ENCODE measurements at regions not wholly inside any gene's neighbourhood (a gene's known extent, or its start where the extent isn't known, plus 50 kb on each side); places are given as distances from the start of the nearest gene placed in this dataset.
"Not testable (repeated sequence)": the region's sequence is repeated elsewhere in the genome, so short reads cannot be mapped to it uniquely, and the experiment has no call there.

DNA sequence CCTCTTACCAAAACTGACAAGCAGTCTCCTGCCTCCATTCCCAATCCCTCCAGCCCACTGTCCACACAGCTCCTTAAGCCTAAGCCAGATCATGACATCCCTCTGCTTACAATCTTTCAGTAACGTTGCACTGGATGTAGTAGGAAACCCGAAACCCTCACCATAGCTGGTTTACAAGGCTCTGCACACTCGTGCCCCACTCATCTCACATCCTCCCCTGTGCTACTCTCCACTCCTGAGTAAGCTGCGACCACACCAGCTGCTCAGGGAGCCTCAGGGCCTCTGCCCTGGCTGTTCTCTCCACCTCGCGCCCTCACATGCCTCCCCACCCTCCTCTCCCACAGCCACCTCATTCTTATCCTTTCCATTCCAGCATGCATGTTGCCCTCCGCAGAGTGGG is 288.9 kb downstream of the ANAPC1 start:
- DNase-seq, result not testable (repeated sequence)

DNA sequence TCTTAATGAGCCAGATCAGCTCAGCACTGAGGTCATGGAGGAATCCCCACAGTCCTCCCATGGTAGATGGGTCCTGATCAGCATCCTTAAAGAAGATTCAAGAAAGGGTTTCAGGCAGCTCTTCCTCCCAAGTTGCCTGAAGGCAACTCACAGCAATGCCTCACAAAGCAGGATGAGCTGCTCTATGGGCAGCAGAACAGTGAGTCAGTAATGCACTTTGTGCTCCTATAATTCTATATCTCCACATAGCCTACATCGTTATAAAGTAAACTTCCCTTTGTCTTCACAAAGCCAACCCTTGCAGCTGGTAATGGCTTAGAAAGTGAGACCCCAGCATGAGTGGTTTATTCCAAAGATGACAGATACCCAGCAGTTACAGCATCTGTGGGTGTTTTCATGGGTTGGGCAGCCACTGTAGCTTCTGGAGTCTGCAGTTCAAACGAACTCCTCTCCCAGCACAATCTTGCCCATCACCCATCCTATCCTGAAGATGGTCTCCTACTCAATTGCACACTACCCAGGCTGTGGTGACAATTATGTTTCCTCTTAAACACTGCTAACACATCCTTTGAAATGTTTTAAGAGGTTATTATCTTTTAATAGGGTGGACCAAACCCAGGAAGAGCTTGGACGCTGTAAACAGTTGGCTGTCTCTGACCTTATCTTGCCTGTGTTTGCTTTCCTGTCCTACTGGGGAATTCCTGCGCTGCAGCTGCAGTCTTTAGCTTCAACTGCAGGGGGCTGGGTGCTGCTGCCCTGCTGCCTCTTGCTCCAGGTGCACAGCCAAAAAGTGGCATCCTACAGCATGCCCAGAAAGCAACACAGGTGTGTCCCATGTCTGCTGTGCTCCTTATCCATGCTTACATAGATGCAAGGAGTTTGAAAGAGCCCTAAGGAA is 286.9 kb downstream of the ANAPC1 start:
- not testable (repeated sequence) for DNase-seq

DNA sequence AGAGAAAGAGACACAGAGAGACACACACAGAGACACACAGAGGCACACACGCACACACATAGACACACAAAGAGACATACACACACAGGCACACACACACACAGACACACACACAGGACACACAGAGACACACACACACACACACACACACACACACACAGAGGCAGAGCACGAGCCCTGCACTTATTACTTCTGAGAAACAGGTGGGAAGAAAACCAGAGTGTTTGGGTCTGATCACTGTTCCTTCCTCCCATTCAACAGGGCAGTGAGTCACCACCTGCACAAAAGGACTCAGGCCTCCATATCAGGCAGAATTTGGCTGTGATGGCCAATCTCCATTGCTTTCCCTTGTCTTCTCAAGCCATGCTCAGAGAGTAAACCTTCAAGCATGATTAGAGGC is 285.0 kb downstream of the ANAPC1 start:
- DNase-seq, result not testable (repeated sequence)

DNA sequence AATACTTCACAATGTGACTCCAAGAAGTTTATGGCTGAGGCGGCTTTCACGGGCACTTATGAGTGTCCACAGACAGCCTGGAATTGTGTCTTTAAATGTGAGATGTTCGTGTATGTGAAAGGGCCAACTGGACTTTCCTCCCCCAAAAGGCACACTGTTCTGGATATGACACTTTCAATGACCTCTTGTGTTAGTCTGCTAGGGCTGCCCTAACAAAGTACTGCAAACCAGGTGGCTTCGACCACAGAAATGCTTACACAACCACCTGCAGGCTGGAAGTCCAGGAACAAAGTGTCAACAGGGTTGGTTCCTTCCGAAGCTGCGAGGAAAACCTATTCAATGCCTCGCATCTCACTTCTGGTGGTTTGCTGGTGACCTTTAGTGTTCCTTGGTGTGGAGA is 281.7 kb downstream of the ANAPC1 start:
- not testable (repeated sequence) for DNase-seq

DNA sequence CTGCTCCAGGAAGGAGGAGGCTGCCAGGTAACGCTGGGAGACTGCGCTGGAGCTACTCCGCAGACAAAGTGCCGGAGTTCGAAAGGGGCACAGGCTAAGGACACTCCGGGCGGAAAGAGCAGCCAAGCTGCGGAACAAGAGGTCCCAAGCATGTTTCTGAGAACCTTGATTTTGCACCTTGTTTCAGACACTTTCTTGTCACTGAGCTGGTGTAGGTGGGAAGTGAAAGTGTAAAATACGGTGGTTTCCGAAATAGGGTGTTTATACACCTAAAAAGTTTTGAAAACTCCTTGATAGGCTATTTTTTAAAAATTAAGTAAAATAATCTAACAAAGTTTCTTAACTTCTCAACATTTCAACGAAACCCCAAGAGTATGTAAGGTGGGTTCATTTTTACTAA is 278.2 kb downstream of the ANAPC1 start:
- not testable (repeated sequence) for DNase-seq

DNA sequence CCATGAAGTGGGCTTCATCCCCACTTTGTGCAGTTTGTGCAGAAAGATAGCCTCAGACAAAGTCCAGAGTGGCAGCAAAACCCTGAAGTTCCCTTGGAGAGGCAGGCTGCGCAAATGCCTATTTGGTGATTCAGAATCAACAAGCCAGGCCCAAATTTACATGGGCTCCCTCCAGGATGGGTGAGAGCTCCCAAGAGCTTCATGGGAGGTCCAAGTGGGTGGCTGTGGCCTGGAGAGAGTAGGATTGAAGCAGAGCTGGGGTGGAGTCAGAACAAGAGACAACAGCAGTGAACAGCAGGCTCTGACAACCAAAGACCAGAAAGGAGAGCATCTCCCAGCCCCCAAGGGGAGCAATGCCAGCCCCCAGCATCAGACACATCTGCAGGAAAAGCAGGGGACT is 277.4 kb downstream of the ANAPC1 start:
- not testable (repeated sequence) for DNase-seq

DNA sequence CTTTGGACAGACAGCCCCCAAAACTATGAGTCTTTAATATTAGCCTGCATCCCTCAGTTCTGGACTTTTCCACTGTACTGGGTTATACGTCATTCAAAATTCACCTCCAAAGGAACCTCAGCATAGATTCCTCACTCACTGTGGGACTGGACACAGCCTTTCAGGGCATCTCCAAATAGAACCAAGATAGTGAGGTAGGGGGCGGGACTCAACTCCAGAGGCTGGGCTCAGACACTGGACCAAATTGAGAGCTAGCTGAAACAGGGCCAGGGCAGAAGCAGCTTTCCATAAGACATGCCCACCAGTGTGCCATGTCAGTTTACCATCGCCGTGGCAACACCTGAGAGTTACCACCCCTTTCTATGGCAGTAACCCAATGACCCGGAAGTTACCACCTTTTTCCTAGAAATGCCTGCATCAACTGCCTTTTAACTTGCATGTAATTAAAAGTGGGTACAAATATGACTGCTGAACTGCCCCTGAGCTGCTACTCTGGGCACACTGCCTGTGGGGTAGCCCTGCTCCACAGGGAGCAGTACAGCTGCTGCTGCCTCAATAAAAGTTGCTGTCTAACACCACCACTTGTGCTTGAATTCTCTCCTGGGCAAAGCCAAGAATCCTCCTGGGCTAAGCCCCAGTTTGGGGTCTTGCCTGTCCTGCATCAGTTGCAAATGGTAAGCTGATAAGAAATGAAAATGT is 274.7 kb downstream of the ANAPC1 start:
- not testable (repeated sequence) for DNase-seq

DNA sequence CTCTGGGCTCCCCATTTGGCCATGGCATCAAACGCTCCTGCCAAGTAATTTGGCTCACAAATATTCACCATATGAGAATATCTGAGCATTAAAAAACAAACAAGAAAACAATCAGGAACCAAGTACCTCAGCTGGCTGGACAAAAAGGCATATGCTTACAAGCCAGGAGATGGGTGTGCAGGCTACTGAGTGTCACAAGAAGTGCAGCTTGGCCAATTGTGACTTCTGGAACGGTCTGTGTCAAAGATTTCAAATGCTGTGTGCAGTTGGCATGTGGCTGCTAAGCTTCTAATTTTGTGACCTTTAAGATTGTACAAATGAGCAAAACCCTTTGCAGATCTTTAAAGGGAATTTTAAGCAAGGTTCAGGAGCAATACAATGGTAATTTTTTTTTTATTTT is 274.0 kb downstream of the ANAPC1 start:
- not testable (repeated sequence) for DNase-seq

DNA sequence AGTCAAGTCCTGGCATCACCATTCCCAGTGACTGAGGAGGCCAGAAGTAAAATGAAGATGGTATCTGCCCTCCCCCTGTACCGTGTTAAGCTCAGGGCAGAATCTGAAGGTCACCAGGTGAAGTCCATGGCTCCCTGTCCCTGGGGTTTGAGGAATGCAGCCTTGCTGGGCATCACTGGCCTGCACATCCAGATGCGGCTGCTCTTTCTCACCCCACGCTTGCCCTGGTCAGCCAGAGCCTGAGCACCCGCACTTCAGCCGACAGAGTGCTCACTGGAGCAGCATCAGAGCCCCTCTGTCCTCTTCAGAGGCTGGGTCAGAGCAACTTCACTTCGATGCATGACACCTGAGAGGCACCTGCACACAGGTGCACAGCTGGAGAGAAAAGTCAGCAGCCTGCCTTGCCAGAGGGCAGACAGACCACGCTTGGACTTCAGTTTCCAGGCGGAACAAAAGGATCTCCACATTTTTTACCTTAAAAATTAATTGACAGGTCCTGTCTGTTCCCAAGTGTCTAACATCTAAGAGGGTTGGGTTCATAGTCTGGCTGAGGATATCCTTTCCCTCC is 267.3 kb downstream of the ANAPC1 start:
- DNase-seq, result no peak

DNA sequence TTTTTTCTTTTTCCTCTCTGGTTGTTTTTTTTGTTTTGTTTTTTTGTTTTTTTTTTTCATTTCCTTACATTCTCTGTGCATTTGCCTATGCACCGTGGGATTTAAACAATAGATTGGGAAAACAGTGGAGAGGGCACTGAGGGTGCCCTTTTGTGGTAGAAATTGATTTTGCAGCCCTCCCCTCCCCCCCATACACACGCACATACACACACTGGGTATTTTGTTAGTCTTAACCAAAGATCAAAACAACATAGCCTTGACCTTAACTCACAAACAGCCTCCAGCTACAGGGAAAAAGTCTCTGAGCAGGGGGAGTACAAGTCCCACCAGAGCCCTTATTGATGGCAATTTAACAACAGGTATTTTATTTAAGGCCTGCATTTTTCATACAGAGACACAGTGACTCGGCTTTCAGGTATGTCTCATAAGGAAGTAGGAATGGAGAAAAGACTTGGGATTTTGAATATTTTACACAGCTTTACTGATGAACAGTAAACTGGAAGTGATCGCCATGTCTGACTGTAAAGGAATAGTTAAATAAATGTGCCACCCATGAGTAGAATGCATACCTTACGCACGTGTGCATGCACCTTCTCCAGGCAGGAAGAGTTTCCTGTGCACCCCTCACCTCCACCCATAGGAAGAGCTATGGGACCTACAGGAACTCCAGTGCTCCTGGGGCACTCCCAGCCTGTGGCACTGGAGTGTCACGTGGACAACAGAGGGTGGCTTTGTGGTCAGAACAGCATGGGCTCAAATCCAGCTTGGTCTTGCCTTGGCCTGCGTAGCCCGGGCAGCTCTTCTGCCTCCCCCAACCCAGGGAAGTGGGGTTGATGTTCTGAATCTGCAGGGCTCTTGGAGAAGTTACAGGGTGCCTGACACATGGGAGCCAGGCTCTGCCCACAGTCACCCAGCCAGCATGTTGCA is 266.4 kb downstream of the ANAPC1 start:
- peak; percentile 47 for DNase-seq

DNA sequence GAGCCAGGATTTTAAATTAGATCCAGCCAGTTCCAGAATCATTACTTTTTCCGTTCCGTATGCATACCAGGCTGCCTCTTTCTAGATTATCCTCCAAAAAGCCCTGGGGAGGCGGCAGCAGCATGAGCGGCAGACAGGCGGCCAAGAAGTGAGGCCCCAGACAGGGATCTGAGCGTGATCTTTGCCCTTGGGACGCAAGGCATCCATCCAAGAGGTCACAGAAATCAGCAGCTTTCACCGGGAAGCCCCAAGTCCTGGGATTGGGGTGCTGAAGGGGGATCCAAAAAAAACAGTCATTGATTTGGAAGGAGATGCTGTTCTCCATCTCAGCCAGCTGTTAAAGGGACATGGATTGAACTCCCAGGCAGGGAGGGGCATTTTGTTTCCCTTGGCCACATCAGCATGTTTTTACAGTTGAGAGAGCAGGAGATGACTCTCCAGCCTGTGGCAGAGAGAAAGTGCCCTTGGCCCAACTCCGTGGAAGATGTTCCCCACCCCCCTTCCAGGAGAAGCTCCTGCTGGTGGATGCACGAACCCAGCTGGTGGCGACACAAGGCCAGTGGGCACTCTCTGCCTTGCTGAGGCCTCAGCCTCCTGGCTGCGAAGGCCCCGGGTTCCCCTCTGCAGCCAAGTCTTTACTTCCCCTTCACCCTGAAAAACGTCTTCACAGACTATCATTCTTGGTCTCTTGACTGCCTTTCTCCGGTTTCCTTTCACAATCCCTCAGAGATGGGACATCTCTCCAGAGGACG is 265.6 kb downstream of the ANAPC1 start:
- peak; percentile 66 for DNase-seq

DNA sequence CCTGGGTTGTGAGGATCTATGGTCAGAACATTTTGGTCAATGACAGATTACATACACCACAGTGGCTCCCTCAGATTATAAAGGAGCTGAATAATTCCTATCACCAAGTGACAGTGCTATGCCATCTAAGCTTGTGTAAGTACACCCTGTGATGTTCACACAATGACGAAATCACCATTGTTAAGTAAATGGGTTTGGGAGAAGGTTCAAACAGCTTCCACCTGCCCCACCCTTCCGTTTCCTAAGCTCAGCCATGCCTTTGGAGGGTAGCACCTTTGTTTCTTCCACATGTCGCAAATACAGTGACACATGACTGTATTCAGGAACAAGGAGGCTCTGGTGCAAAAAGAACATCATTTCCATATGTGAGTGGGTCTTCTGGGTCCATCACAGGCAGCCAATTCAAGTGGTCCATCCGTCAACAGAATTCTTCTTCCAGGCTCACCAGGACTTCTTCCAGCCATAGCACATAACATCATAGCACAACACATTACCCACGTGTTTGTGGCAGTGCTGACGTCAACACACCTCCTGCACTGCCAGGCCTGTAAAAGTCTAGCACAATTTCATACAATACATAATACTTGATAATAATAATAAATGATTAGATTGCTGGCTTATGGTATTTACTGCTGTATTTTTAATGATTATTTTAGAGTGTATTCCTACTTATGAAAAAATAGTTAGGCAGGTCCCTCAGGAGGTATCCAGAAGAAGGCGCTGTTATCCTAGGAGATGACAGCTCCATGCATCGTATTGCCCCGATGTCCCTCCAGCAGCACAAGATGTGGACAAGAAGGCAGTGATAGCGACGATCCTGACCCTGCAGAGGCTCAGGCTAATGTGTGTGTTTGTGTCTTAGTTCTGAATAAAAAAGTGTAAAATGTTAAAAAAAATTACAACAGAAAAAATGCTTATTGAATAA is 264.8 kb downstream of the ANAPC1 start:
- DNase-seq, result no peak

DNA sequence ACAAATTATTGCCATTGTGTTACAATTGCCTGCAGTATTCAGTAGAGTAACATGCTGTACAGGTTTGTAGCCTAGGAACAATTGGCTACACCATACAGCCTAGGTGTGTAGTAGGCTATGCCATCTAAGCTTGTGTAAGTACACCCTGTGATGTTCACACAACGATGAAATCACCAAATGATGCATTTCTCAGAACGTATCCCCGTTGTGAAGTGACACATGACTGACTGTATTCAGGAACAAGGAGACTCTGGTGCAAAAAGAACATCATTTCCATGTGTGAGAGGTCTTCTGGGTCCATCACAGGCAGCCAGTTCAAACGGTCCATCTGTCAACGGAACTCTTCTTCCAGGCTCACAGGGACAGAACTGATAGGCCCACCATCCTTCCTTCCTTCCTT is 263.7 kb downstream of the ANAPC1 start:
- no peak for DNase-seq

DNA sequence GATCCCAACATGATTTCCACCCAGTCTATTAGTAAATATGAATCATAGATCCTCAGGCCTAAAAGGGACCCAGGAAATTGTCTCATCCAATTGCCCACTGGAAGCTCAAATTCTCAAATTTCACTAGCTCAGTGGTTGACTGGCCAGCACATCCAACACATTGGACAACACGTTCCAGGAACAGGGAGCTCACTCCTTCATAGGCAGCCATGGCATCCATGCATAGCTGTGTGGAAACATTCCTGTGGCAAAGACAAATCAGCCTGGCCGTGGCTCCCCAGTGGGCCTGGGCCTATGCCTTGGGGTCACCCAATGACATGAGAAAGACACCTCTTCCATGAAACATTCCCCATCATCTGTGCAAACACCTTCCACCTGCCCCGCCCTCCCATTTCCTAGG is 261.1 kb downstream of the ANAPC1 start:
- no peak for DNase-seq

DNA sequence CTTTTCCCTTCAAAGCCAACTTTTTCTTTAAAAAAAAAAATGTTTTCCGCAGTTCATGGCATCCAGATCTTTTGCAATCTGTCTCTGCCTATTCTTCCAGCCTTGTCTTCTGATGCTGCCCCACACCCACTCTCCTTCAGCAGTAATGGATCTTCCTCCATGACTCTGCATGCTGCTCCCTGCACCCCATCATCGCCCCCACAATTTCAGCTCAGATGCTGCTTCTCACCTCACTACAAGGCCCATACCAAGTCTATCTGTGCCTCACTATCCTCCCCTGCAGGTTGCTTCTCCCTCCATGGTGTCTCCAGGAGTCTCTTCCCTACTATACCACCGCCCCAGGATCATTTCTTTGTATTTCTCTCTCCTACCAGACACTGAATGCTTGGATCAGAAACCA is 260.6 kb downstream of the ANAPC1 start:
- DNase-seq, result no peak

DNA sequence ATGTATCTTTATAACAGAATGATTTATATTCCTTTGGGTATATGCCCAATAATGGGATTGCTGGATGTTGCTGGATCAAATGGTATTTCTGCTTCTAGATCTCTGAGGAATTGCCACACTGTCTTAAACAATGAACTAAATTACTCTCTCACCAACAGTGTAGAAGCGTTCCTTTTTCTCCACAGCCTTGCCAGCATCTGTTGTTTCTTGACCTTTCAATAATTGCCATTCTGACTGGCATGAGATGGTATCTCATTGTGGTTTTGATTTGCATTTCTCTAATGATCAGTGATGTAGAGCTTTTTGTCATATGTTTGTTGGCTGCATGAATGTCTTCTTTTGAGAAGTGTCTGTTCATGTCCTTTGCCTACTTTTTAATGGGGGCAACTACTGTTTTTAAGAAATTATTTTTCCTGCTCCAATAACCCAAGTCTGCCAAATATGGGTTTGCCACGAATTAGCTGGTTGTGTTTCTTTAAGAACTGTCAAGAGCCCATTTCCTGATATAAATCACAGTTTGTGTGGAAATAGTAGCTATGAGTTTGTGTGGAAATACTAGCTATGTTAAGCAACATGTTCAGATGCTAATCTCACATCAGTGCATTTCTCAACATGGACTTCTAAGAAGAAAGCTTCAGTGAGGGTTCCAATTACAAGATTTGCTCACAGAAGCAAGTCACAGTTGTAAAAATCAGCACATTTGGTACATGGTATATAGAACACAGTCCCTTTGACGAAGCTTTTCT is 259.4 kb downstream of the ANAPC1 start:
- DNase-seq, result no peak

DNA sequence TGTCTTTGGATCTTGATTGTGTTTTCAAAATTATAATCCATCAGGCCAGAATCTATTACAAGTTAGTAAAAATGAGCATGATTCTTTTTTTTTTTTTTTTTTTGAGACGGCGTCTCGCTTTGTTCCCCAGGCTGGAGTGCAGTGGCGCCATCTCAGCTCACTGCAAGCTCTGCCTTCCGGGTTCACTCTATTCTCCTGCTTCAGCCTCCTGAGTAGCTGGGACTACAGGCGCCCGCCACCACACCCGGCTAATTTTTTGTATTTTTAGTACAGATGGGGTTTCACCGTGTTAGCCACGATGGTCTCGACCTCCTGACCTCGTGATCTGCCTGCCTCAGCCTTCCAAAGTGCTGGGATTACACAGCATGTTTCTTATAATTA is 258.8 kb downstream of the ANAPC1 start:
- DNase-seq, result not testable (repeated sequence)

DNA sequence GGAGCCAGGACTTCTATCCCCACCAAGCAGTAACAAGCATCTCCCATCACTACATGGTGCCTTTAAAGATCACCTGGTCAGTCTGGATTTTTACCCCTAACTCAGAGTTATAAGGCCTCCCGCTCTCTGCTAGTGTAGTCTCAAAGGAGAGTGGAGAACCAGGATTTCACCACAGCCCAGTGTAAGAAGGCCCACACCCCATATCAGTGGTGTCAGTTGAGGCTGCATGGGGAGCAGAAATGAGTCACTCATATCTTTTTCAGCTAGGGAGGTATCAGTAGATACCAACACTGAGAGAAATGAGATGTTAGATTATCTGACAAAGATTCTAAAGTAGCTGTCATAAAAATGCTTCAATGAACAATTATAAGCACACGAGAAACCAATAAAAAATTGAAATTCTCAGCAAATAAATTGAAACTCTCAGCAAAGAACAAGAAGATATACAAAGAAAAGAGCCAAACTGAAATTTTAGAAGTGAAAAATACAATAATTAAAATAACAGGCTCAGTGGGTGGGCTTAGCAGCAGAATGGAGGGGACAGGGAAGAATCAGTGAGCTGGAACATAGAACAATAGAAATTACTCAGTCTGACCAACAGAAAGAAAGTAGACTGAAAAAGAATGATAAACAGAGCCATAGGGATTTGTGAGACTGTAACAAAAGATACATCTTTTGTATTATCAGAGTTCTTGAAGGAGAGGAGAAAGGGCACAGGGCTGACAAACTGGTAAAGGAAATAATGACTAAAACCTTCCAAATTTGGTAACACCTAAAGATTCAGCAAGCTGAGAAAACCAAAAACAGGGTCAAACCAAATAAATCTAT is 257.7 kb downstream of the ANAPC1 start:
- DNase-seq, result no peak

DNA sequence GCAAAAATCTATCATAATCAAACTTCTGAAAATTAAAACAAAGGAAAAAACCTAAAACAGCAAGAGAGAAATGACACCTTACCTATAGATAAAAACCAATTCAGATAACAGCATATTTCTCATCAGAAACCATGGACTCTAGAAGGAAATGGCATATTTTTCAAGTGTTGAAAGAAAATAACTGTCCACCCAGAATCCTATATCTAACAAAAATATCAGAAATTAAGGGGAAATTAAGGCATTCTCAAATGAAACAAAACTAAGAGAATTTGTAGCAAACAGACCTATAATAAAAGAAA is 257.2 kb downstream of the ANAPC1 start:
- no peak for DNase-seq
